ENCODE measurements at regions not wholly inside any gene's neighbourhood (a gene's known extent, or its start where the extent isn't known, plus 50 kb on each side); places are given as distances from the start of the nearest gene placed in this dataset.
A peak's percentile ranks its signal among the peaks of the same experiment; 100 is the strongest.

DNA sequence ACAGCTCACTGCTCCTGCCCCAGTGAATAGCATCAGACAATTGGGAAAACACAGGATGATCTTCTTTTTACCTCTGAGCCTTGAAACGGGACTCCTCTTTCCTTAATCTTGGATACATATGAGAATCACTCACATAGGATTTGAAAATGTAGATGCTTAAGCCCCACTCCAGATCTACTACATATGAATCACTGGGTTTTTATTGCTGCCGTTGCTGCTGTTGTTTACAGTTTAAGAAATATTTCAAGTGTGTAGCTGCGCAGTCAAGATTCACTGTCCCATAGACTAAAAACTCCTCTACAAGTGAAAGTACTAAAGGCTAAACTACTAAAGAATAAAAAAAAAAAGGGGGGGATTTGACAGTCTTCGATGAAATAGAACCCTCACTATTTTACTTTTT is 765.9 kb downstream of the NTRK3 start:
- no peaks in the 10 kb centered on the region for H3K9me3 Mint-ChIP-seq
- peaks cover 4% of the 10 kb centered on the region for H3K27me3 Mint-ChIP-seq (ENCODE audit: low read depth, poor library complexity)
- H3K27ac Mint-ChIP-seq = no peak overlapping the region
- no peaks in the 10 kb centered on the region for H3K4me1 Mint-ChIP-seq
- no peak for DNase-seq
- no peaks in the 10 kb centered on the region for H3K36me3 Mint-ChIP-seq (ENCODE audit: low read depth)
- no peak overlapping the region for H3K4me3 Mint-ChIP-seq
- TF ChIP-seq, protein P1, sequence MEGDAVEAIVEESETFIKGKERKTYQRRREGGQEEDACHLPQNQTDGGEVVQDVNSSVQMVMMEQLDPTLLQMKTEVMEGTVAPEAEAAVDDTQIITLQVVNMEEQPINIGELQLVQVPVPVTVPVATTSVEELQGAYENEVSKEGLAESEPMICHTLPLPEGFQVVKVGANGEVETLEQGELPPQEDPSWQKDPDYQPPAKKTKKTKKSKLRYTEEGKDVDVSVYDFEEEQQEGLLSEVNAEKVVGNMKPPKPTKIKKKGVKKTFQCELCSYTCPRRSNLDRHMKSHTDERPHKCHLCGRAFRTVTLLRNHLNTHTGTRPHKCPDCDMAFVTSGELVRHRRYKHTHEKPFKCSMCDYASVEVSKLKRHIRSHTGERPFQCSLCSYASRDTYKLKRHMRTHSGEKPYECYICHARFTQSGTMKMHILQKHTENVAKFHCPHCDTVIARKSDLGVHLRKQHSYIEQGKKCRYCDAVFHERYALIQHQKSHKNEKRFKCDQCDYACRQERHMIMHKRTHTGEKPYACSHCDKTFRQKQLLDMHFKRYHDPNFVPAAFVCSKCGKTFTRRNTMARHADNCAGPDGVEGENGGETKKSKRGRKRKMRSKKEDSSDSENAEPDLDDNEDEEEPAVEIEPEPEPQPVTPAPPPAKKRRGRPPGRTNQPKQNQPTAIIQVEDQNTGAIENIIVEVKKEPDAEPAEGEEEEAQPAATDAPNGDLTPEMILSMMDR (IDR thresholded peaks at IDR 0.05) = no peak

DNA sequence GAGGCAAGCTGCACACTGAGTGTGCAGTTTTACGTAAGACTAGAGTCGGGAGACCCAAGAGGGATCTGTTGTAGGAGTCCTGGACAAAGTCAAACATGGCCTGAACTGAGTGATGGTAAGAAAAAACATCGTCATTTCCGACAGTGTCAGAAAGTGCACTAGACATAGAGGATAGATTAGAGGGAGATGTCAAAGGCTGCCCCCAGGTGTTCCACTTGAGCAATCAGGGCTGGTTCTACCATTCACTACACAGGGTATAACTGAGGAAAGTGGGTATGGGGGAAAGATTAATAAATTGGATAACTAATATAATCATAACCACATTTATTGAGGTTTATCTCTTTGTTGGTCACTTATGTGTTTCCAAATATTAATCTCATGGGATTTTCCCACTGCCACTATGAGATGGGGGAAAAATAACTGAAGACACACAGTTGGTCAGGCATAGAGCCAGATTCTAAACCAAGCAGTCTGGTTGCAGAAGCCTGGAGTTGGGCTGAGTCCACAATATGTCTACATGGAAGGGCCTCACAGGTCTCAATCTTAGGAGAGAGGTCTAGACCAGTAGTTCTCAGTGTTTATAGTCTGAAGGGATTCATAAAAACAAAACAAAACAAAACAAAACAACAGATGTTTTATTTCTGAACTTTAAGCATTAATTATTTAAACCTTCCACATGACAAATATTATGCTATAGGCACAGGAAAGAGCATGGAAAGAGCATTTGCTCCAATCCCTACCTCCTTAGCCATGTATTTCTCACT is 766.5 kb downstream of the NTRK3 start:
- Mint-ChIP-seq H3K9me3 (no peaks in the 10 kb centered on the region), H3K36me3 (ENCODE audit: low read depth) (no peaks in the 10 kb centered on the region), H3K4me3 (no peak overlapping the region), H3K4me1 (no peaks in the 10 kb centered on the region), H3K27ac (no peak overlapping the region), H3K27me3 (ENCODE audit: low read depth, poor library complexity) (peaks cover 4% of the 10 kb centered on the region)
- TF ChIP-seq, protein P1 (IDR thresholded peaks at IDR 0.05) = no peak
- DNase-seq = no peak

DNA sequence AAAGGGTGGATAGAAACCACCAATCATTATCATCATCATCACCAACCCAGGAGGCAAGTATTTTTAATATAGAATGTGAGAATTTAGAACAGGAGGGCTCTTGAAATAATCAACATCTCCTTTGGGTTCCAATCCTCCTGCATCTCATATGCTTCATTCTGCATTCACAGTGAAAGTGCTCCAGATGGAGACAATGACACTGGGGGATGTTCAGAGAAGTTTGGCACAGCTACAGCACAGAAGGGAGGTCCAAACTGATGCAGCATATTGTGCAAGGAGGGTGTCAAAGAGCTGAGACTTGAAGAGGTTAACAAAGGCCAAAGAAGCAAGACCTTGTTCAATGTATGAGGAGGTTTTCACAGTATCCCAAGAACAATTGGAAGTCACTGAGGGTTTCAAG is 767.1 kb downstream of the NTRK3 start:
- TF ChIP-seq, protein P1 (IDR thresholded peaks at IDR 0.05) = no peak
- no peaks in the 10 kb centered on the region for H3K36me3 Mint-ChIP-seq (ENCODE audit: low read depth)
- no peak overlapping the region for H3K27ac Mint-ChIP-seq
- no peak for DNase-seq
- no peaks in the 10 kb centered on the region for H3K9me3 Mint-ChIP-seq
- H3K4me3 Mint-ChIP-seq = no peak overlapping the region
- peaks cover 4% of the 10 kb centered on the region for H3K27me3 Mint-ChIP-seq (ENCODE audit: low read depth, poor library complexity)
- H3K4me1 Mint-ChIP-seq = no peaks in the 10 kb centered on the region

DNA sequence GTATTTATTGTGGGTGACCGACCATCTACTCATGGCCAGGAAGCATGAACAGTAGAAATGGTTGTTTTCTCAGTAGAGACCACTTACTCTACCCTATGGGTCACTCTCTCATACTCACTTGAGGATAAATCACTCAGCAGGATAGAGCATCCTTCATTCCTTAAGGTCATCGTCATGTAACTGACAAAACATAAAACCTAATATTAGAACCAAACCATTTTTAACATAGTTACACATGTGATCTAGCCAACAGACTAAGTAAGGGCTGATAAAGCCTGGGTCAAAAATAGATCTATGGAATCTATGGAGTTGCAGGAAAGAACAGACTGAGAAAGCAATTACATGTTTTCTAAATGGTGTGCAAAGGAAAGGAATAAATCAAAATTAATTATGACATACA is 769.1 kb downstream of the NTRK3 start:
- Mint-ChIP-seq H3K9me3 (no peaks in the 10 kb centered on the region), H3K36me3 (ENCODE audit: low read depth) (no peaks in the 10 kb centered on the region), H3K27ac (no peak overlapping the region), H3K27me3 (ENCODE audit: low read depth, poor library complexity) (peaks cover 7% of the 10 kb centered on the region), H3K4me1 (no peaks in the 10 kb centered on the region), H3K4me3 (no peak overlapping the region)
- TF ChIP-seq, protein P1 (IDR thresholded peaks at IDR 0.05) = no peak
- DNase-seq = no peak

DNA sequence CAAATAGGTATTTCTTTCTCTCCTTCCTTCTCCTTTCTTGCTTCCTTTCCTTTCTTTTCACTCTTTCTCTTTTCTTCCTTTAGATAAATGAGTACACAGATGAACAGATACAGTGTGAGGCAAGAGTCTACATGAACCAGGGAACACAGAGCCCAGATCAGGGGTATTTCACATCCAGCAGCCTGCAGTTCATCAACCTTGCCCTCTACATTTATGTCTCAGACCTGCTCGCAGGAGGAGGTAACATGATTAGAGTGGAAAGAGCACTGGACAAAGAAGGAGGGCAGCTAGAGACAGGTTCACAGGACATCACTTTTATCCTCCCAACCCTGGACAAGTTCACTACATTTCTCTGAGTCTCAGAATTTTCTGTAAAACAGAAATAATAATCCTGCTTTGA is 773.1 kb downstream of the NTRK3 start:
- no peak for DNase-seq
- TF ChIP-seq, protein P1 (IDR thresholded peaks at IDR 0.05) = no peak
- Mint-ChIP-seq H3K4me3 (no peak overlapping the region), H3K4me1 (peaks cover under 1% of the 10 kb centered on the region), H3K36me3 (ENCODE audit: low read depth) (no peaks in the 10 kb centered on the region), H3K27ac (peak overlapping the region; percentile 75), H3K9me3 (no peaks in the 10 kb centered on the region), H3K27me3 (ENCODE audit: low read depth, poor library complexity) (peaks cover 4% of the 10 kb centered on the region)

DNA sequence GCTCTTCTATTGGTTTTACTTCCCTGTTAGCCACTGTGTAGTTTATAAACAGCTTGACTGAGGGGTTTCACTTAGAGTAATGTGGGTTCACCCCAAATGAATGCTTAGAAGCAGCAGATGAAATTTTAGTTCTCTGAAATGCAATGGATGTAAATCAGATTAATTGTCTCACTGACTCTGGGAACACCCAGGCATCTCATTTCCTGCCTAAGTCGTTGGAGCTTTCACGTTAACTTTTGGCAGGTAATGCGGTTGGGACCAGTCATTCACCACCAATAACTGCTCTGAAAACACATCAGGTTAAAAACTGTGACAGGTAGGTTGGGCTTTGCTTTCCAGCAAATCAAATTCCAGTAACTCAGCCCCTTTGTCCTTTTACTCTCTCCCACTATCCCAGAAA is 775.4 kb downstream of the NTRK3 start:
- no peaks in the 10 kb centered on the region for H3K36me3 Mint-ChIP-seq (ENCODE audit: low read depth)
- H3K4me1 Mint-ChIP-seq = peaks cover 10% of the 10 kb centered on the region
- TF ChIP-seq, protein P1 (IDR thresholded peaks at IDR 0.05) = no peak
- H3K9me3 Mint-ChIP-seq = no peaks in the 10 kb centered on the region
- no peak for DNase-seq
- no peak overlapping the region for H3K27ac Mint-ChIP-seq
- H3K4me3 Mint-ChIP-seq = no peak overlapping the region
- peaks cover 4% of the 10 kb centered on the region for H3K27me3 Mint-ChIP-seq (ENCODE audit: low read depth, poor library complexity)

Measured in nephron progenitor cell (in vitro differentiated cells).